ENCODE measurements at regions not wholly inside any gene's neighbourhood (a gene's known extent, or its start where the extent isn't known, plus 50 kb on each side); places are given as distances from the start of the nearest gene placed in this dataset.

GRCh38 chr11:37695283-37695682, 1097.2 kb upstream of the RAG2 start:
- DNase-seq, result no peak

GRCh38 chr11:37689951-37690350, 1091.9 kb upstream of the RAG2 start:
- DNase-seq, result no peak

GRCh38 chr11:37688456-37688855, 1090.4 kb upstream of the RAG2 start:
- DNase-seq, result no peak

- no peak for DNase-seq
Observed at GRCh38 chr11:37687130-37687529, 1089.1 kb upstream of the RAG2 start.

- DNase-seq, result no peak
Observed at GRCh38 chr11:37671321-37671720, 1073.3 kb upstream of the RAG2 start.

GRCh38 chr11:37666960-37667359, 1068.9 kb upstream of the RAG2 start:
- no peak for DNase-seq

- no peak for DNase-seq
Observed at GRCh38 chr11:37657645-37658044, 1059.6 kb upstream of the RAG2 start.

GRCh38 chr11:37647767-37648166, 1049.7 kb upstream of the RAG2 start:
- DNase-seq, result no peak

GRCh38 chr11:37643968-37644367, 1045.9 kb upstream of the RAG2 start:
- no peak for DNase-seq

- no peak for DNase-seq
Observed at GRCh38 chr11:37642296-37642695, 1044.3 kb upstream of the RAG2 start.

- no peak for DNase-seq
Observed at GRCh38 chr11:37632748-37633147, 1034.7 kb upstream of the RAG2 start.

GRCh38 chr11:37630866-37631265, 1032.8 kb upstream of the RAG2 start:
- DNase-seq, result no peak

- DNase-seq, result no peak
Observed at GRCh38 chr11:37623778-37624177, 1025.7 kb upstream of the RAG2 start.

- no peak for DNase-seq
Observed at GRCh38 chr11:37621662-37622061, 1023.6 kb upstream of the RAG2 start.

GRCh38 chr11:37616291-37616690, 1018.3 kb upstream of the RAG2 start:
- DNase-seq, result no peak

- DNase-seq, result no peak
Observed at GRCh38 chr11:37613031-37613430, 1015.0 kb upstream of the RAG2 start.

- DNase-seq, result no peak
Observed at GRCh38 chr11:37612146-37612545, 1014.1 kb upstream of the RAG2 start.

GRCh38 chr11:37605229-37605628, 1007.2 kb upstream of the RAG2 start:
- no peak for DNase-seq

- no peak for DNase-seq
Observed at GRCh38 chr11:37598381-37598780, 1000.3 kb upstream of the RAG2 start.

- no peak for DNase-seq
Observed at GRCh38 chr11:37597776-37598175, 999.7 kb upstream of the RAG2 start.

GRCh38 chr11:37595845-37596244, 997.8 kb upstream of the RAG2 start:
- no peak for DNase-seq

GRCh38 chr11:37574361-37574760, 976.3 kb upstream of the RAG2 start:
- no peak for DNase-seq

GRCh38 chr11:37572491-37573171, 974.6 kb upstream of the RAG2 start:
- no peak for DNase-seq

- DNase-seq, result no peak
Observed at GRCh38 chr11:37571246-37571645, 973.2 kb upstream of the RAG2 start.

- no peak for DNase-seq
Observed at GRCh38 chr11:37560991-37561390, 963.0 kb upstream of the RAG2 start.
